B cell (primary cell): ENCODE measurements at regions not wholly inside any gene's neighbourhood (a gene's known extent, or its start where the extent isn't known, plus 50 kb on each side); places are given as distances from the start of the nearest gene placed in this dataset.

Experiments used
- ATAC-seq: fragments of 200-7000 bp; cut with Tn5 transposase; one replicate; pipeline ENCODE4 v1.10.0; 2021; ENCODE audit warnings: low read depth, mild to moderate bottlenecking, moderate number of reproducible peaks, moderate library complexity
- CTCF ChIA-PET: fragments of 350-600 bp; sonication (Branson Sonifier 250); formaldehyde crosslinking; loops from one replicate; lab custom pipeline; 2021; ENCODE audit warnings: antibody characterized with exemption, inconsistent platforms; lab: Charles Lee
- POLR2A ChIA-PET: fragments of 350-600 bp; sonication (Branson Sonifier 250); formaldehyde crosslinking; loops from one replicate; lab custom pipeline; 2021; ENCODE audit warnings: antibody characterized with exemption; lab: Charles Lee
- DNase-seq: peaks from one replicate; pipeline ENCODE4 v3.0.0; 2013
- H2AFZ ChIP-seq: 2 replicates; pipeline ENCODE4 v1.6.1; 2012; ENCODE audit warnings: mild to moderate bottlenecking, low read depth, low read length; ENCODE audit not compliant: insufficient read depth, poor library complexity, severe bottlenecking
- H3K27ac ChIP-seq, 2 donors: 1 replicate in 1 of 2; 2 replicates in 1 of 2; pipeline ENCODE4 v1.5.1; 2012 to 2013; ENCODE audit warnings: low read length in 2 of 2, mild to moderate bottlenecking in 2 of 2, moderate library complexity in 1 of 2
- H3K27me3 ChIP-seq, 4 experiments: fragments of 200-600 bp in 1 of 4; sonication (generic) in 1 of 4; replicated peaks in 1 of 4; 1 replicate in 2 of 4; 2 replicates in 2 of 4; pipeline versions ENCODE4 v1.6.1 to v1.7.0; 2013 to 2016; ENCODE audit warnings: low read length in 3 of 4, mild to moderate bottlenecking in 2 of 4, mixed read lengths in 1 of 4, moderate library complexity in 1 of 4; ENCODE audit not compliant: insufficient read depth in 4 of 4, control insufficient read depth in 3 of 4; ENCODE audit errors: control extremely low read depth in 1 of 4
- H3K36me3 ChIP-seq, 2 experiments: replicated peaks in 1 of 2; 1 replicate in 1 of 2; 2 replicates in 1 of 2; pipeline versions ENCODE4 v1.6.1 to v1.7.1; 2013; ENCODE audit warnings: low read length in 1 of 2; ENCODE audit not compliant: insufficient read depth in 2 of 2, control insufficient read depth in 1 of 2; ENCODE audit errors: control extremely low read depth in 1 of 2, extremely low read depth in 1 of 2
- H3K4me1 ChIP-seq, 2 donors: fragments of 200-600 bp in 1 of 2; sonication (generic) in 1 of 2; 1 replicate in 1 of 2; 2 replicates in 1 of 2; pipeline versions ENCODE4 v1.5.1 to v1.6.1; 2013 to 2017; ENCODE audit warnings: low read length in 2 of 2; ENCODE audit not compliant: control insufficient read depth in 2 of 2, insufficient read depth in 2 of 2
- H3K4me2 ChIP-seq: replicated peaks from 2 replicates; pipeline ENCODE3; 2012; ENCODE audit warnings: mild to moderate bottlenecking, low read depth, low read length; ENCODE audit not compliant: poor library complexity, severe bottlenecking
- H3K4me3 ChIP-seq, 5 experiments: fragments of 200-600 bp in 1 of 5; sonication (generic) in 1 of 5; 1 replicate in 3 of 5; 2 replicates in 2 of 5; pipeline versions ENCODE4 v1.5.1 to v1.7.0; 2011 to 2016; ENCODE audit warnings: low read length in 4 of 5, mild to moderate bottlenecking in 4 of 5, low read depth in 2 of 5, control low read depth in 1 of 5, moderate library complexity in 1 of 5; ENCODE audit not compliant: insufficient read depth in 1 of 5; ENCODE audit errors: control extremely low read depth in 1 of 5, extremely low read depth in 1 of 5
- H3K79me2 ChIP-seq: fragments of 200-600 bp; sonication (generic); one replicate; pipeline ENCODE4 v1.6.0; 2016; ENCODE audit warnings: low read length; ENCODE audit not compliant: control insufficient read depth, insufficient read depth
- H3K9ac ChIP-seq: fragments of 200-600 bp; sonication (generic); 2 replicates; pipeline ENCODE4 v1.6.1; 2017; ENCODE audit warnings: mild to moderate bottlenecking, low read length, moderate library complexity
- H3K9me3 ChIP-seq, 3 donors: one replicate each; pipeline versions ENCODE4 v1.6.1 to v1.7.1; 2013; ENCODE audit warnings: low read length in 2 of 3; ENCODE audit not compliant: control insufficient read depth in 2 of 3, insufficient read depth in 1 of 3; ENCODE audit errors: control extremely low read depth in 1 of 3
- H4K20me1 ChIP-seq: 2 replicates; pipeline ENCODE4 v1.6.0; 2012; ENCODE audit warnings: mild to moderate bottlenecking, low read length; ENCODE audit not compliant: insufficient read depth, control insufficient read depth, poor library complexity, severe bottlenecking
- H3K27ac Mint-ChIP-seq: one replicate; pipeline ENCODE4 v1.8.0; 2021; ENCODE audit warnings: mixed read lengths
- H3K27me3 Mint-ChIP-seq: one replicate; pipeline ENCODE4 v1.8.0; 2021; ENCODE audit warnings: mixed read lengths
- H3K4me1 Mint-ChIP-seq: one replicate; pipeline ENCODE4 v1.8.0; 2021; ENCODE audit warnings: mixed read lengths
- H3K4me3 Mint-ChIP-seq: one replicate; pipeline ENCODE4 v1.8.0; 2021; ENCODE audit warnings: mixed read lengths
- H3K9me3 Mint-ChIP-seq: one replicate; pipeline ENCODE4 v1.8.0; 2022; ENCODE audit warnings: mixed read lengths; ENCODE audit not compliant: insufficient read depth
- CTCF ChIP-seq: fragments of 200-600 bp; IDR thresholded peaks from one replicate; pipeline ENCODE4 v1.8.0; 2022; ENCODE audit warnings: antibody characterized with exemption, mild to moderate bottlenecking
- EZH2 ChIP-seq: IDR thresholded peaks from 2 replicates; pipeline ENCODE4 v1.6.1; 2012; ENCODE audit warnings: borderline replicate concordance, low read depth, mild to moderate bottlenecking, moderate library complexity, low read length; ENCODE audit not compliant: insufficient read depth, poor library complexity, severe bottlenecking
- WGBS: methylation state at CpG from one replicate; pipeline ENCODE4 v1.1.5; 2013; ENCODE audit warnings: missing lambda C conversion rate; ENCODE audit not compliant: insufficient coverage; 5-methylcytosine and 5-hydroxymethylcytosine counted together
- intact Hi-C: fragments of 100-400 bp; cut with micrococcal nuclease; formaldehyde crosslinking; loops from one replicate; pipeline ENCODE4 v1.10.0; 2022

- H3K4me1 ChIP-seq = no peaks in the 10 kb centered on the region
- Mint-ChIP-seq H3K4me1 (no peaks in the 10 kb centered on the region), H3K27ac (no peak overlapping the region), H3K9me3 (peaks cover 2% of the 10 kb centered on the region), H3K27me3 (no peaks in the 10 kb centered on the region), H3K4me3 (no peak overlapping the region)
- no peak for ATAC-seq
- H3K9me3 ChIP-seq = no peaks in the 10 kb centered on the region
- CTCF ChIA-PET = no interaction called here
- H2AFZ ChIP-seq = no peak overlapping the region
- H3K9ac ChIP-seq = no peak overlapping the region
- H3K27me3 ChIP-seq = no peaks in the 10 kb centered on the region
- no peaks in the 10 kb centered on the region for H3K36me3 ChIP-seq
- POLR2A ChIA-PET = no interaction called here
- DNase-seq = no peak
- H3K4me2 ChIP-seq = no peak overlapping the region
- TF ChIP-seq EZH2 (no peak), CTCF (no peak)
- no peak overlapping the region for H3K4me3 ChIP-seq
- H3K27ac ChIP-seq = no peak overlapping the region
- WGBS = 20% methylated on average over 1 of the region's 3 CpGs
- no peaks in the 10 kb centered on the region for H4K20me1 ChIP-seq
- intact Hi-C loops = no loop called here
- H3K79me2 ChIP-seq = no peaks in the 10 kb centered on the region
Measured at GRCh38 chr4:35247047-35247446, 997.3 kb downstream of the ARAP2 start.

GRCh38 chr4:35250331-35250730, 994.0 kb downstream of the ARAP2 start:
- intact Hi-C loops = no loop called here
- no peaks in the 10 kb centered on the region for H3K79me2 ChIP-seq
- H2AFZ ChIP-seq = no peak overlapping the region
- no peak for ATAC-seq
- CTCF ChIA-PET = no interaction called here
- no peak overlapping the region for H3K4me3 ChIP-seq
- POLR2A ChIA-PET = no interaction called here
- H3K27me3 ChIP-seq = no peaks in the 10 kb centered on the region
- no peak overlapping the region for H3K9ac ChIP-seq
- Mint-ChIP-seq H3K27ac (no peak overlapping the region), H3K4me1 (no peaks in the 10 kb centered on the region), H3K9me3 (no peaks in the 10 kb centered on the region), H3K4me3 (no peak overlapping the region), H3K27me3 (no peaks in the 10 kb centered on the region)
- H3K9me3 ChIP-seq = no peaks in the 10 kb centered on the region
- DNase-seq = no peak
- no peak overlapping the region for H3K27ac ChIP-seq
- TF ChIP-seq CTCF = no peak
- no peak for TF ChIP-seq EZH2
- H3K4me2 ChIP-seq = no peak overlapping the region
- no peaks in the 10 kb centered on the region for H3K4me1 ChIP-seq
- no peaks in the 10 kb centered on the region for H3K36me3 ChIP-seq
- H4K20me1 ChIP-seq = no peaks in the 10 kb centered on the region
